HG03520 (cell line): ENCODE measurements at regions not wholly inside any gene's neighbourhood (a gene's known extent, or its start where the extent isn't known, plus 50 kb on each side); places are given as distances from the start of the nearest gene placed in this dataset.

Source experiments
- ATAC-seq: cut with Tn5 transposase; IDR thresholded peaks from one replicate; pipeline ENCODE4 v1.9.1; 2021; ENCODE audit warnings: mild to moderate bottlenecking, moderate library complexity; ENCODE audit not compliant: unreplicated experiment

- no peak for ATAC-seq
These were observed 196.9 kb upstream of the LRFN5 start for GRCh38 chr14:41409806-41410205.

DNA sequence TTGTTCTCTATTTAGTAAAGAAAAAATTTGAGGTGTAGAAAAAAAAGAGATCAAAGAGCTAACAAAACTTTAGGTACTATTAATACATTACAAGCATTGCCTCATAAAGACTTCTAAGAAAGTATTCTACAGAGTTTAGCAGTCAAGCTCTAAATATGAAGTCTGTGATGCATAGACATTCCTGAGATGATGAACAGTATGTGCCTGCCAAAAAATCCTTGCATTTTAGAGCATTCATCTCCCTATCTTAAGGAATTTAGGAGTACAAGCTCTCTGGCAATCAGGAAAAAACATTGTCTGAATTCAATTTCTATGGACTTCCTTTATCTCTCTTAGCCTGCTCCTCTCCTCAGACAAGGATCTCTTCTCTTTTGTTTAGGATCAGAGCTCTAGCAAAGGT is 202.6 kb upstream of the LRFN5 start:
- no peak for ATAC-seq

- no peak for ATAC-seq
These were observed 203.3 kb upstream of the LRFN5 start for GRCh38 chr14:41403360-41403759.

GRCh38 chr14:41397926-41398325 is 208.8 kb upstream of the LRFN5 start:
- ATAC-seq: no peak

- no peak for ATAC-seq
These were observed 213.2 kb upstream of the LRFN5 start for GRCh38 chr14:41393512-41393911.

DNA sequence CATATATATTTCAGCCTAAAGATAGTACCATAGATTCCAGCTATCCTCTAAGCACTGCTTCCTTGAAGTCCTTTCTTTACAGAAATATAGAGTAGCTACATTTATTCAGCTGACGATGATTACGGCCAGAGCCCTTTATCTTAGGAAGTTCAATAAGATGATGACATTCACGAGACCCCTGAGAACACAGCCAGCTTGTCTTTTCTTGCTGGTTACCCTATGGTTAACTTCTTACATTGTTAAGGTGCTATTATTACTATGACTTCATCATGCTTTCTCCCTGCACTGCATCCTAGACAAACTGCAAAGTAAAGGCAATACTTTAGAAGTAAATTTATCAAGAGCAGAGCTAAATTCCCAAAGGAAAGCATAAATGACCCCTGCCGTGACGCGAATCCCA is 214.4 kb upstream of the LRFN5 start:
- no peak for ATAC-seq

DNA sequence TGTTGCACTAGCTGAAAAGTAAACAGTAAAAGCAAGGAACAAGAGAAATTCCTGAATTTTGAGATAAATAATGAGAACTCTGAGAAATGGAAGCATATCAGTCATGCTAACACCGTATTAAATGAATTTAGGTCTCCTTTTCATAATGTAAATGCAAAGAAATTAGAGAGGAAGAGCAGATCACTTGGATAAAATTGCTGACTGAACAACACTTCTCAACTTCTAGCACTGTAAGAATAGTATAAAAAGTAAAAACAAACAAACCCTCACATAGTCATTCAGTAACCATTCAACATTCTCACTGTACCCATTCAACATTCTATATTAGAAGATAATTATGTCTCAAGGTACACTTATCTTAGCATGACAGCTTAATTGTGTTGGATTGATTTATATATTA is 217.3 kb upstream of the LRFN5 start:
- ATAC-seq: no peak

- ATAC-seq: no peak
These were observed 220.9 kb upstream of the LRFN5 start for GRCh38 chr14:41385797-41386196.

- no peak for ATAC-seq
These were observed 226.7 kb upstream of the LRFN5 start for GRCh38 chr14:41380017-41380416.

DNA sequence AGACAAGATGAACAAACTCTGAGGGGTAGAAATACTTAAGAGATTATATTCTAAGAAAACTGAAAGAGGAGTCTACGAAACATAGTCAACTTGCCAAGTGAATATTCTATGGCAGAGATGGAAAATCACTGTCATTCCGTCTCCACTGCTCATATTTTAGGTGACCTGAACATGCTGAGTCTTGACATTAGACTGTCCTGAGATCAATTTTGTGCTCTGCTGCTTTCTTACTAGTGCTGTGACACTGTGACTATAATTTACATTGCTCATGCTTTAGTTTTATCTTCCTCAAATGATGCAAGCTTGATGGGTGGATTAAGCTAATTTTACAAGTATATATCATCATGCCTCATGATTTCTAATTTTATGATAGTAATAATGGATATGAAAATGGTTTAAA is 228.2 kb upstream of the LRFN5 start:
- ATAC-seq: no peak

- no peak for ATAC-seq
These were observed 228.7 kb upstream of the LRFN5 start for GRCh38 chr14:41377932-41378331.

DNA sequence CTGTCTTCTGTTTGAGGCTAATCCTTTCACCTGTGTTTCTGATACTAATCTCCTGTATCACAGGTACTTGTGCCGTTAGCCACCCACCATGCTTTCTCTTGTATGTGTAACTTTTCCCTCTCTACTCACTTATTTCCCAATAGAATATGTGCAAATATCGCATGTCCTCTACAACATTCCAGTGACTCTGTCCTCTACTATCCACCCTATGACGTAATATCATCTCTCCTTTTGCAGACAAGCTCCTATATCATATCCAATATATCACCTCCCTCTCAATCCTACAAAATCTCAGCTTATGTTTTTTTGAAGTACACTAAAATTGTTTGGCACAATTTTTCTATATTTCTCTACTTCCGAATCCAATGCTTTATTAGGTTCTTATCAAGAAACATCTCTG is 232.6 kb upstream of the LRFN5 start:
- no peak for ATAC-seq

- no peak for ATAC-seq
These were observed 244.5 kb upstream of the LRFN5 start for GRCh38 chr14:41362139-41362538.

- ATAC-seq: no peak
These were observed 246.6 kb upstream of the LRFN5 start for GRCh38 chr14:41360126-41360525.

DNA sequence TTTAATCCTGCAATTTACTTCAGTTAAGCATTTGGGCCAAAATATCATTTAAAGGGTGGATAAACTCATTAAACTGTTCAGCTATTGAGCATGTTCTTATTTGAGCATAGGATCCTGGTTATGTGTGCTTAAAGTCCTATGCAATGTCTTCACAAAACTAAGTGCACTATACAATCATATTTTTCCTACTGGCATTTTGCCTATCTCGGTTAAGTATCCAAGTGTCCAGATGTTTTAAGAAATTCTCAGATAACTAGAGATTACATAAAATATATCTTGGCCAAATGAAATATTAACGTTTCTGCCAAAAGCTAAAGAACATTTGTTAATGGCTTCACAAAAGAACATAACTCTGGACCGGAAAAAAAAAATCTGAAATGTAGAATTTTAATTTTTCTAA is 250.8 kb upstream of the LRFN5 start:
- ATAC-seq: no peak

DNA sequence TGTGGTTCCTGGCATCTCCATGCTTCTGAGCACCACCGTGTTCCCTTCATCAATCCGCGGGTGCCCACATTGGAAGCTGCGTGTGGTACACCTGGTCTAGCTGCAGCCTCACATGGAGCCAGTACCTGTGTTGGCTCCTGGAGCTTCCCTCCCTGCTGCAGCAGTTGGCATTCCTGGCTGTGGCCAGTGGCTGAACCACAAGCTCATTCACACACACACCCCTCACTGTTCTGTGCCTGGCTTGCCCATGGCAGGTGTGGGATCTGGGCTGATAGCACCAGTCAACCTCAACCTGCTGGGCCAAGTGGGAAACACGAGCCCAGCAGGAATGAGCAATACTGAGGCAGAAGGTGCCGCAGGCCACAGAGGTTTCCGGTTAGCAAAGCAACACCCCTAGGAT is 256.2 kb upstream of the LRFN5 start:
- ATAC-seq: no peak

GRCh38 chr14:41349289-41349910 is 257.3 kb upstream of the LRFN5 start:
- ATAC-seq: no peak

- ATAC-seq: no peak
These were observed 262.8 kb upstream of the LRFN5 start for GRCh38 chr14:41343857-41344256.

GRCh38 chr14:41313196-41313595 is 293.5 kb upstream of the LRFN5 start:
- no peak for ATAC-seq

- no peak for ATAC-seq
These were observed 303.2 kb upstream of the LRFN5 start for GRCh38 chr14:41303506-41303905.

- ATAC-seq: no peak
These were observed 303.9 kb upstream of the LRFN5 start for GRCh38 chr14:41302776-41303175.

DNA sequence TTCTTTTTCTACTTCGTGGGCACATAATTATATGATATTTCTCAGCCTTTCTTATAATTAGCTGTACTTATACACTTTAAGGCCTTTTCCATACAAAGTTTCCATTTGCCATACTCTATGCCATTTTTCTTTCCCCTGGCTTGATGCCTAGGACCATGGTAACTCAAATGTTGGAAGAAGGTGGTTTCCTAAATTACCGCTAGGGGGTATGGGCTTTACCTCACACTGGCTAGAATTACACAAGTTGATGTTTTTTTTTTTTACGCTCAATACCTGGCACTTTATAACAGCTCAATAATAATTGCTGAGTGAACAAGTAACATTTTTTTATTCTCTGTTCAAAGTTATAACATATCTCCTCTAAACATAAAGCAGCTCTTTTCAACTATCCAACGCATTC is 306.8 kb upstream of the LRFN5 start:
- no peak for ATAC-seq

DNA sequence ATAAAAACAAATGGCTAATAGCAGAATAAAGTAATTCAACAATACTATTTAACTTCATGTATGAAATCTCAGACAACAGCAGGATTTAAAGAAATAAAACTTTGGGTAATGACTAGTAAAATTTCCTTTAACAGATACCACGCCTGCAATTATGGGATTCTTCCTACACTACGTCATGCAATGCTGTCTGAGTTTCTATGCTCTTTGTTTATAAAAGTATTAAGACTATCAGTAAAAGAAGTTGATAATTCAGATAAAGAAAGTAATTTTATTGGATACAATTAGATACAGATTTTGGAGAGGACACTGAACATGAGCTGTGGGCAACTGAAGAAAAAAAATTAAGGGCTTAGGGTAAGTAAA is 308.4 kb upstream of the LRFN5 start:
- ATAC-seq: no peak
